HG03354 (cell line): ENCODE measurements at regions not wholly inside any gene's neighbourhood (a gene's known extent, or its start where the extent isn't known, plus 50 kb on each side); places are given as distances from the start of the nearest gene placed in this dataset.
"Not testable (repeated sequence)": the region's sequence is repeated elsewhere in the genome, so short reads cannot be mapped to it uniquely, and the experiment has no call there.

Experiments
- ATAC-seq: cut with Tn5 transposase; IDR thresholded peaks from one replicate; pipeline ENCODE4 v1.9.1; 2021; ENCODE audit warnings: mild to moderate bottlenecking; ENCODE audit not compliant: unreplicated experiment, poor library complexity, severe bottlenecking

DNA sequence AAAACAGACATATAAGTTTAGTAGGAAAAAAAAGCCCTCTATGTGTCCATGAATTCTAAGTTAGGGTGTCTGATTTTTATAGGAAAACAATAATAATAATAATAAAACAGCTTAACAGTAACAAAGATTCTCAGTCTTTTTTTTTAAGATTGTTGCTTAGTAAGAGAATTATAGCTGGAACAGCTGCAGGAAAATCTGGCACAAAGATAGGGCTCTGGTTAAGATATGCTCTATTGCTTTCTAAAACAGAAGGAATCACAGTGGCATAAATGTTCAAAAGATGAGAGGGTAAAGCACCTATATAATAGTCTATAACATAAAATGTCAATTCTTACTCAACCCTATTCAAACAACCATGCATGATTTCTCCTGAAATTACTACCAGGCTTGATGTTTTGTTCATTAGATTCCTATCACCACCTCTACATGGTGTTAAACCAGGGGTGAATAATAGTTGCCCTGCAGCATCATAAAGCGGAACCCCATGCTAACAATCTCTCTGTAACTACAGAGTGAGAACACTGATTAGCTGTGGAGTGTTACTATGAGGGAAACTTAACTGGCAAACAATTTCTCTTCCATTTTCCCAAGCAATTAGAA, 541.4 kb upstream of the MIR17HG start:
- no peak for ATAC-seq

DNA sequence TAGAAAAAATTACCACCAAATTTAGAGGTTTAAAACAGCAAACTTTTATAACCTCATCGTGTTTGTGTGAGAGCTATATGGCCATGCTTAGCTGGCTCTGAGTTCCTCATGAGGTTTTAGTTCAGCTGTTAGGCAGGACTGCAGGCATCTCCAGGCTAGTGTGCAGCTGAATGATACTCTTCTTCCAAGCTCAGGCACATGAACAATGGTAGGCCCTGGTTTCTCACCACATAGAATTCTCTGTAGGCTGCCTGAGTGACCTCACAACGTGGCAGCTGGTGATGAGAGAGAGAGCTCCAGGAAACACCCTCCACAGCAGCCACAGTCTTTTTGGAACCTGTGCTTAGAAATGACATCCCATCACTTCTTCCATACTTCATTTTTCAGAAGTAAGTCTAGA, 540.6 kb upstream of the MIR17HG start:
- no peak for ATAC-seq

DNA sequence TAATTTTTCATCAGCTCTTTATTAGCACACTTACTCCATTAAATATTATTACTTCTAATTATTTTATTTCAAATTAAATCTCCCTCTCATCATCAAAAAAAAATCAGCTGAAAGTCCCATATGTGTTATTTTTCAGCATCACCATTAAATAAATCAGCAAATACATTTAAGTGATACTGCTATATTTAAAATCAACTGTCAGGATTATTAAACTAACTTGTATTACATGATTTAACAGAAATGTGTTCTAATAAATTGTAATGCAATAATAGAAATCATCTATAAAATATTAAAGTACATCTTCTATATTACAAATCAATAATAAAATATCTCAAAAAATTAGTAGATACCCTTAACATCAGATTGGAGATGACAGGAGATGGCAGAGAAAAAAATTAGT, 538.6 kb upstream of the MIR17HG start:
- ATAC-seq = no peak

DNA sequence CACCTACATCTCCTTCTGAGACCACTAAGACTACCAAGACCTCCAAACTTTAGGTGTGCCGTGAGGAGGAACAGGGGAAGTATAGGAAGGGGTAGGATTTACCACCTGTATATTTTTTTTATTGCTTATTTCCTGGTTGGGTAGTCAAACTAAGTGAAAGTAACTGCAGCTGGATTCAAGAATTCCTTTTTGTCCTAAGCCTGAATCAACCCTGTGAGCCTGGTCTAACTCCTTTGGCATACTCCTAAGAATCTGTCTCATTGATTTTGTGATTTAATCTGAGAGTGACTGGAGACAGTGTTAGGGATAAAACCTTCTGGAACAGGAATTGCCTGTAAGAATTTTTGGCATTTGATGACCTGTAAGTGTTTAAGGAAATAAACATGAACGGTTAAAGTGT, 523.5 kb upstream of the MIR17HG start:
- ATAC-seq = no peak

DNA sequence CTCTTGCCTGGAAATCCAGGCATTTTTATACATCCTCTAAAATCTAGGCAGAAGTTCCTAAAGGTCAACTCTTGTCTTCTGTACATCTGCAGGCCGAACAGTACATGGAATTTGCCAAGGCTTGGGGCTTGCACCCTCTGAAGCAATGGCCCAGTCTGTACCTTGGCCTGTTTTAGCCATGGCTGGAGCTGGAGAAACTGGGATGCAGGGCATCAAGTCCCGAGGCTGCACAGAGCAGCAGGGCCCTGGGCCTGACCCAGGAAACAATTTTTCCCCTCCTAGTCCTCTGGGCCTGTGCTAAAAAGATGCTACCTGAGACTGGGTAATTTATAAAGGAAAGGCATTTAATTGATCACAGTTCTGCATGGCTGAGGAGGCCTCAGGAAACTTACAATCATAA, 520.8 kb upstream of the MIR17HG start:
- ATAC-seq = no peak

DNA sequence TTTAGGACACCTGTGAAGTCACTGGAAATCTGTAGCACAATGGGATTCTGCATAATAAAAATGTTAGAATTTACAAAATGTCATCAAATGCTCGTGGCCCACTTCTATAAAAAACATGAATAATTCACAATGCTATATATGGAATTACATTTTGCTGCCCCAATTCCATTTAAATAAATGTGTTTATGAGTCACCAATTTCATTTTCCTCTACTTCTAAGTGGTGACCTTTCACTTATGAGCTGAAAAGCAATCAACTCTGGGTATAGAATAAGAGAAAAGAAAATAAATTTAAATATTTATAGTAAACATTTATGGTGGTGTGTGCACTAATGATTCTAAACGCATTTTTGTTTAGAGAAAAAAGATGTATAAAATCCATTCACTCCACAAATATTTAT, 516.7 kb upstream of the MIR17HG start:
- no peak for ATAC-seq

DNA sequence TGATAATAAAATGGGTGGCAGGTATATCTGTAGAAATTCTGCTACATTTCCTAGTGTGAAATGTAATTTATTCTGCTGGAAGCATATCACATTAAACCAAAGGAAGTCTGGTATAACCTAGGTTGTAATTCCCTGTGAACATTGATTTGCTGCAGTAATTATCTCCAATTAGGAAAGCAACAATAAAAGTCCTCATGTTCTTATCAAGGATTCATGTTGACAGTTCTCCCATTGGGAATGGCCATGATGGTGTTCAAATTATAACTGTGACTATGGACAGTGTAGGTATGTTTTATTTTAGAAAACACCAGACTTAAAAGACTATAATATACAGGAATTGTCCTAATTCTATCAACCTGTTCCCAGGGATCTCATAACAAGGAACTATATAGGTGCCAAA, 513.5 kb upstream of the MIR17HG start:
- no peak for ATAC-seq

DNA sequence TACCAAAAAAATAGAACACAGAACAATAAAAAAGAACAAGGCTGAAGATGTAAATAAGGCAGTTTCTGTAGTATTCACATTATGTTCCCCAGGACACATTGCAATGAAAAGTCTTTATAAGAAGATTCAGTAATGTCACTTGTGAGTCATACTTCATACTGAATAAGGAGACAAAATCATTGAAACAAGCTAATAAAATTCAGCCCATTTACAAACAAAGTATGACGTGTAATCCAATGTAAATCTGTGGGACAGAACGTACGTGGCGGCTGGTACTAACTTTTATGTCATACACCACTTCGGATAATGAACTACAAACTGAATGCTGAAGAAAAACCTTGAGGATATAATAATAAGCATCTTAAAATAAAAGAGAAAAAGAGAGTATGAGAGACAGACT, 512.8 kb upstream of the MIR17HG start:
- ATAC-seq = no peak

DNA sequence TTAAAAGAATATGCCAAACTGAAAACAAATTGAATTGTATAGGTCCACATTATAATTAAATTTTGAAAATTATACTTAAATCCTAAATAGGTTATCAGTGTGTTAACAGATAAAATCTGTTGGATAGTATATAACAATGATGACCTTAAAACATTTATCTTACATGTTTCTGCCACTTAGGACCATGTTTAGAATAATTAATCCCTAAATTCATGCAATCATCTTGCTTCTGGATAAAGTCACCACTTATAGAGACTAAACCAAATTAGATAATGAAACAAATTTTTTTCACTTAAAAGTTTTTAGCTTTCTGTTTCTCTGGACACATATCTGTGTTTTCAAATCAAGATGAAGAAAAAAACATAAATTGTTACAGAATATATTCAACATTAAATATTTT, 511.7 kb upstream of the MIR17HG start:
- ATAC-seq = no peak

DNA sequence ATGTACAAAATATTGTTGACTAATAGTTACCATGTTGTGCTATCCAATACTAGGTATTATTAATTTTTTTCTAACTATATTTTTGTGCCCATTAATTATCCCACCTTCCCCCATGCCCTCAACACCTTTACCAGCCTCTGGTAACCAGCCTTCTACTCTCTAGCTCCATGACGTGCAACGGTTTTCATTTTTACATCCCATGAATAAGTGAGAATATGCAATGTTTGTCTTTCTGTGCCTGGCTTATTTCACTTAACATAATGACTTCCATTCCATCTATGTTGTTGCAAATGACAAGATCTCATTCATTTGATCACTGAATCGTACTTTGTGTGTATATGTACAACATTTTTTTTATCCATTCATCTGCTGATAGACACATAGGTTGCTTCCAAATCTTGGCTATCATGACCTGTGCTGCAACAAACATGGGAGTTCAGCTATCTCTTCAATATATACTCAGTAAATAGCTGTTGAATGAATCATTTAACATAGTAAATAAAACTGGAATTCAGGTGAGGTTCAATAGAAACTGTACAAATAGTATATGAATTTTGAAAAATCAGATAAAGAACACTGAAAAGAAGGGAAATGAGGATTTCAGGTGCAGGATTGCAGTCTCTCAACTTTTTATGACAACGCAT, 509.0 kb upstream of the MIR17HG start:
- no peak for ATAC-seq

DNA sequence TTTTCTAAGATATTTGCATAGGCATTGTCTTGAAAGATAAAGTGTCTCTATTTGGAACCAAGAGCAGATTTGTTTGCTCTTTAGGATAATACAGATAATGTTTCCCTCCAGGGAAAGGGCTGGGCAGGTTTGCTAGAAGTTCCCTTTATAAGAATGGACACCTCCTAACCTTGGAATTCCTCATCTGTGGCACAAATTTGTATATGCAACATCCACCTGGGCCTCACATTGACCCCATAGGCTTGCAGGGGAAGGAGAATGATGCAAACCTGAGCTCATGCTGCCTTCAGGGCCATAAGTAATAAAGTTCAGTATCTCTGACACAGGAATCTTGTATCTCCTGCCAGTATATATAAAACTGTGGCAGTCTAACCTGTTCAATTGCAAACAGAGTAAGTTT, 508.4 kb upstream of the MIR17HG start:
- no peak for ATAC-seq

DNA sequence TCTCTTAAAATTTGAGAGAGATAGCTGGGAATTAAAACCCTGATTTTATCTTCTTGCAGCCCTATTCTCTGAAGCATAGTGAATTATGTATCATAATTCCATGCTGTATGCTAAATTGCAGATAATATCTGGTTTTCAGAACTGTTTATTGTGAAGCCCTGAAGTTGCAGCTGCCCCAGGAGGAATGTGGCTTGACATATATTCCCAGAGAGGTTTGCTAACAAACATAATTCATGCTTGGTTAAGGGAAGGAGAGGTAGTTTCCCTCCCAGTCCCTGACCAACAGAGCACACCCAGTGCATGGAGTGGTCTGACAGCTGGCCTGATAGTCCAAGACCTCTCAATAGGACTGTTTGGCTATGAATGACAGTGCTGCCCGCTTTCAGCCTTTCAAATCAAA, 500.6 kb upstream of the MIR17HG start:
- ATAC-seq = no peak

DNA sequence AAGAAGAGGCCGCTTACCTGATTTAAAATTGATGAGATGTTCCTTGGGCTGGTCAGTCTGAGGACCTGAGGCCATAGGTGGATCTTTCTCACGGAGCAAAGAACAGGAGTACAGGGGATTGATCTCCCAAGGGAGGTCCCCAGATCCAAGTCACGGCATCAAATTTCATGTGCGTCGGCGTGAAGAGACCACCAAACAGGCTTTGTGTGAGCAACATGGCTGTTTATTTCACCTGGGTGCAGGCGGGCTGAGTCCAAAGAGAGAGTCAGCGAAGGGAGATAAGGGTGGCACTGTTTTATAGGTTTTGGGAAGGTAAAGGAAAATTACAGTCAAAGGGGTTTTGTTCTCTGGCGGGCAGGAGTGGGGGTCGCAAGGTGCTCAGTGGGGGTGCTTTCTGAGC, 493.8 kb upstream of the MIR17HG start:
- not testable (repeated sequence) for ATAC-seq

DNA sequence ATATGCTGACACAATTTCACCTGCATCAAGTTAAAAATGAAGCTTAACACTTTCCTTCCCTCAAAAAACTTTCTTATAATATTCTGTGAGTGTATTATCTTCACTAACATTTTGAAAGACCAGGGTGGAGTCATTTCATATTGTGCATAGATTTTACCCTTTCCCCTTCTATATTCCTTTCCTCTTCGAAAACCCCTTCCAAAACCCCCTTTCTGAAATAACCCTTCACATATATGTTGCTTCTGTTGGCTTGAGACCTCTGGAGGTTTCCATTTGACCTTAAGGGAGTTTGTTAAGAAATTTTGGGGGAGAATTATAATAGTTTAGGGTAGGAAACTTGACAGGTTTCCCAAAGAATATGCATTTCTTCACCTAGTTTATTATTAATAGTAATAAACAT, 489.6 kb upstream of the MIR17HG start:
- no peak for ATAC-seq

DNA sequence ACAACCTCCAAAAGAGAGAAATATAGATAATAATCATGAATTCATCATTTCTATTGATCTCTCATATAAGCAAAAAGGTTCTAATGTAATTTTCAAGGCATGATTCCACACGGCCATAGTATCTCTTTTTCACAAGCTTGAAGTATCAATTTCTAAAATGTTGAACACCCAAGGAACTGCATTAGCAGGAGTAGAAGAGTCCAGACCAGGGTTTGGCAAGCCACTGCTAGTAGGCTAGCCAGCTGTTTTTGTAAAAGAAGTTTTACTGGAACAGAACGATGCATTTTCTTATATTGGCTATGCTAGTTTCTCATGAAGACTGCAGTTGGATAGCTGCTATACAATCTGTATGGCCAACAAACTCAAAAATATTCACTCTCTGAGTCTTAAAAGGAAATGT, 481.5 kb upstream of the MIR17HG start:
- no peak for ATAC-seq

DNA sequence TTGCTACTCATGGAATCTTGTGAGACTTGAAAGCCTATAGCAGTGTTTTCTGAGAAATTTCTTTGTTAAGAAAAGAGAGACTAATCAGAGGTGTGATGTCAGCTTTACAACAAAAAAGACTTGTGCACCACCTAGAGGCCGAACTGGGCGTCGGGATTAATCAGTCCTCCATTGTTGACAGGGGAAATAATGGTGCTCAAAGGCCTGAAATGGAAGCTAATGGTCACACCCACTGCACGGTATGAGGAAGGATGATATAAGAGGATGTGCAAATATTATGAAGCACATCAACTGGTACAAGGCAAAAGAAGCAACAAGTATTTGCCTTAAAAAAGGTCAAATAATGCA, 480.2 kb upstream of the MIR17HG start:
- ATAC-seq = peak; percentile 98

DNA sequence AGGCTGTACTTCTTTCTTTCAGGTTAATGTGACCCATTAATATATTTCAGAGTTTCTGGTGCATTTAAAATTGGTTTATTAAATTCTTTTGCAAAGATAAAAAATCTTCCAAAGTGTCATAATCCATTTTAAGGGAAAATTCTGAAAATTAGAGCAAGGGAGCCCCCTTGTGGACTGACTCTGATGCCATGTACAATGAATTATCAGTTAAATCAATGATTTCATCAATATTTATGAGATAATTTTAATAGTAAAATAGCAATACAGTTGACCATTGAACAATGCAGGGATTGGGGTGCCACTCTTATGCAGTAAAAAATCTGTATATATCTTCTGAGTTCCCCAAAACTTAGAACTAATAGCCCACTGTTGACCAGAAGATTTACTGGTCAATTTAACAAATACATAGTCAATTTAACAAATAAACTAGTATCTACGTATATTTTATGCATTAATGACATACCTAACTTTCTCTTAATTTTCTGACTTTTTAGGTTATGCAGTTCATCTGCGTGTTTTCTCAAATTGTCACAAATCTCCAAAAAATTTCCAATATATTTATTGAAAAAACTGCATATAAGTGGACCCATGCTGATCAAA, 479.1 kb upstream of the MIR17HG start:
- no peak for ATAC-seq

DNA sequence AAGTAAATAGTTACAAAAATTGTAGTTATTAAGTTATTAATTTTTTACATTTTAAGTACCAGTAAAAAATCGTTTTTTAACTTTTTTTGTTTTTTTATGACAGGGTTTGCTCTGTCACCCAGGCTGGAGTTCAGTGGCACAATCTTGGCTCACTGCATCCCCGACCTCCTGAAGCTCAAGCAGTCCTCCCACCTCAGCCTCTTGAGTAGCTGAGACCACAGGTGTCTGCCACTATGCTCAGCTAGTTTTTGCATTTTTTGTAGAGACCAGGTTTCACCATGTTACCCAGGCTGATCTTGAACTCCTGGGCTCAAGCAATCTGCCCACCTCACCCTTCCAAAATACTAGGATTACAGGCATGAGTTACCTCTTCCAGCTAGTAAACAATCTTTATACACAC, 477.9 kb upstream of the MIR17HG start:
- no peak for ATAC-seq

DNA sequence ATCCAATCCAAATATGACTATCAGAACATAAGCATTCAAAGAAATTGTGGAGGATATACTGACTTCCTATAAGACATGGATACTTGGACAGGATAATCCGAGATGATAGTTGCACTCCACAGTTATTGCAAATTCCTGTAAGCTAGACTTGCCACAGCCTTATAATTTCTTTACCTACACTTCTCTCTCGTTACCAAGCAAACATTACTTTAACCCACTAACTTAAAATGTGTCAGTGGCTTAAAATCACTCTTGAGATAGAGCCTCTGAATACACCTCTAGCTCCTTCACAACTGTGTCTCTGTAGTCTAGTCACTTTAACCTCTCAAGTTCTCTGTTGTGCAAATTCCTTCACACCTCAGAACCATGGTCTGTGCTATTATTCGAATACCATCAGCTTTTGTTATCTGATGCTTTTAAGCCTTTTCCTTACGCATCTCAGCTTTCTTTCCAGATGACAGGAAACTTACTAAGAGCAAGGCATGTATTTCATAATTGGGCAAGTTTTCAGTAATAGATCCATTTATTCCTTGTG, 474.9 kb upstream of the MIR17HG start:
- no peak for ATAC-seq

DNA sequence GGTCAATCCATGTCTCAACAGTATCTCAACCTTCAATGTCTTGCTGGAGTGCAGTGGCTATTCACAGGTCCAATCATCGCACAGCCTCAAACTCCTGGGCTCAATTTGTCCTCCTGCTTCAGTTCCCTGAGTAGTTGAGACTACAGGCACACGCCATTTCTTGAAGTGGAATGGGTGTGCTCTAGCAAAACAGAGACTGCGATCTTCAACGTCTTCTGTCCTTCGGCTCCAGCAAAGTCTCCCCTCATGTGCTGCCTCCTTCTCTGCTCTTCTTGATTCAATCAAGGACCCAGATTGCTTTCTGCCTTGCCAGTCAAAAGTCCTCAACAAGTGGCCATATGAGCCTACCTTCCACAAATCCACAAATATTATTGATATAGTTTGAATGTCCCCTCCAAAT, 466.7 kb upstream of the MIR17HG start:
- ATAC-seq = no peak

DNA sequence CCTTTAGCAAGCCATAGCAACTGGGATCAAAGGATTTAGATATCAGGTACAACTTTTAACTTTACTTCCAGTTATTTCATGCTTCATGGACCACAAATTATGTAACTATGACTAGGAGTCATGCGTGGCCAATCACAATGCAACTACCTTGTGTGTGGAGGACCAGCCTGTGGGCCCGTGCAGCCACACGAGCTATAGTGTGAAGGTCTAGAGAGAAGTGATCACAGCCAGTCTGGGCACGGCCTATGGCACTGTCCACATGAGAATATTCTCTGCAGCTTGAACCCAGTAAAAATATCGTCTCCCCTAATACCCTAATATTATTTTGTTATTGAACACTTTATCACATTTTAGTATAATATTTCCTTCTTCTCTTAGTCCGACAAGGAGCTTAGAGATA, 464.9 kb upstream of the MIR17HG start:
- no peak for ATAC-seq

DNA sequence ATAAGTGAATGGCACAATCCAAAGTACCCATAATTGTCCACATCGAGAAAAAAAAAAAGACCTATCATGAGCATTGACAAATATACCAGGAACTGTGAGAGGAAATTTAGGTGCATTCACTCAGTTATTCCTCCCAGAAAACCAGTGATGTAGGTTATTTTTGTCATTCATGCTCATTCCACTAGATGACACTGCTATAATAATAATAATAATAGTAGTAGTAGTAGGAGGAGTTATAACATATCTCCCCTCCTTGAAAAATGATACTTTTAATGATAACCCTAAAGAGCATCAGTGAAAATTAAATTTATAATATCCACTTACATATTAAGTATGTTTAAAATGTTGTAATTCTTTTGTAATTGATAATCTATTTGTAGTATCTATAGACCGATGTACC, 463.9 kb upstream of the MIR17HG start:
- no peak for ATAC-seq
